ENCODE measurements at regions not wholly inside any gene's neighbourhood (a gene's known extent, or its start where the extent isn't known, plus 50 kb on each side); places are given as distances from the start of the nearest gene placed in this dataset.

GRCh38 chr2:9709539-9710285 lies 78.9 kb upstream of the YWHAQ start:
- TF ChIP-seq NFE2L1 (CRISPR knock-in tag; IDR thresholded peaks at IDR 0.05) = no peak
- no peak for TF ChIP-seq NFYB (CRISPR knock-in tag; conservative IDR thresholded peaks at IDR 0.05; ENCODE audit: low read depth)
- TF ChIP-seq TEAD4 (CRISPR knock-in tag; IDR thresholded peaks at IDR 0.05) = no peak
- no peak for TF ChIP-seq CTCF (IDR thresholded peaks at IDR 0.05)

All from WTC11 (cell line).